SK-N-SH (cell line): ENCODE measurements at regions not wholly inside any gene's neighbourhood (a gene's known extent, or its start where the extent isn't known, plus 50 kb on each side); places are given as distances from the start of the nearest gene placed in this dataset.

ENCODE experiments used
- CTCF ChIA-PET: fragments of 300-600, 350-600 bp; formaldehyde crosslinking; extraction: SDS; loops from one replicate; lab custom pipeline; 2021; lab: Yijun Ruan, JAX
- POLR2A ChIA-PET: fragments of 350-600 bp; sonication (Branson Sonifier 250); formaldehyde crosslinking; extraction: SDS; loops from one replicate; lab custom pipeline; 2020; ENCODE audit warnings: antibody characterized with exemption, inconsistent platforms; lab: Yijun Ruan, JAX
- DNase-seq: peaks from one replicate; pipeline ENCODE4 v3.0.0; 2012
- H2AFZ ChIP-seq: fragments of 200-600 bp; sonication (generic); 2 replicates; pipeline ENCODE4 v1.8.1; 2016; ENCODE audit warnings: antibody characterized with exemption, mild to moderate bottlenecking, low read depth
- H3F3A ChIP-seq: fragments of 200-600 bp; sonication (generic); replicated peaks from 2 replicates; pipeline ENCODE3; 2016; ENCODE audit warnings: antibody characterized with exemption, mild to moderate bottlenecking; ENCODE audit not compliant: insufficient read depth
- H3K27ac ChIP-seq, 2 experiments: fragments of 200-500 bp in 1 of 2; fragments of 200-600 bp in 1 of 2; sonication (Bioruptor generic) in 1 of 2; sonication (generic), shearing (Covaris generic) in 1 of 2; 2 replicates each; pipeline versions ENCODE4 v1.5.1 to v1.6.1; 2014 to 2016; ENCODE audit warnings: low read depth in 2 of 2, inconsistent platforms in 1 of 2, low read length in 1 of 2, mild to moderate bottlenecking in 1 of 2, mixed read lengths in 1 of 2
- H3K27me3 ChIP-seq: fragments of 200-600 bp; sonication (generic), shearing (Covaris generic); 2 replicates; pipeline ENCODE4 v1.6.1; 2016; ENCODE audit warnings: mixed run types; ENCODE audit not compliant: insufficient read depth
- H3K36me3 ChIP-seq, 2 experiments: fragments of 200-500 bp in 1 of 2; fragments of 200-600 bp in 1 of 2; sonication (Bioruptor generic) in 1 of 2; sonication (generic) in 1 of 2; replicated peaks in 1 of 2; 2 replicates each; pipeline versions ENCODE3 to v1.5.1; 2014 to 2016; ENCODE audit warnings: low read length in 1 of 2, mild to moderate bottlenecking in 1 of 2; ENCODE audit not compliant: insufficient read depth in 2 of 2, control insufficient read depth in 1 of 2
- H3K4me1 ChIP-seq, 2 experiments: fragments of 200-500 bp in 1 of 2; fragments of 200-600 bp in 1 of 2; sonication (Bioruptor generic) in 1 of 2; sonication (generic), shearing (Covaris generic) in 1 of 2; 2 replicates each; pipeline versions ENCODE4 v1.5.1 to v1.6.1; 2014 to 2016; ENCODE audit warnings: low read depth in 1 of 2, low read length in 1 of 2, mixed run types in 1 of 2; ENCODE audit not compliant: insufficient read depth in 2 of 2, control insufficient read depth in 1 of 2
- H3K4me2 ChIP-seq: fragments of 200-600 bp; sonication (generic), shearing (Covaris generic); 2 replicates; pipeline ENCODE4 v1.6.1; 2017; ENCODE audit warnings: mixed run types
- H3K4me3 ChIP-seq, 2 experiments: fragments of 200-500 bp in 1 of 2; fragments of 200-600 bp in 1 of 2; sonication (Bioruptor generic) in 1 of 2; sonication (generic), shearing (Covaris generic) in 1 of 2; 2 replicates each; pipeline versions ENCODE4 v1.5.1 to v1.8.1; 2014 to 2016; ENCODE audit warnings: low read depth in 2 of 2, inconsistent platforms in 1 of 2, low read length in 1 of 2, mild to moderate bottlenecking in 1 of 2, mixed read lengths in 1 of 2, moderate library complexity in 1 of 2
- H3K79me2 ChIP-seq: fragments of 200-600 bp; sonication (generic); 2 replicates; pipeline ENCODE4 v1.8.1; 2017; ENCODE audit warnings: mild to moderate bottlenecking; ENCODE audit not compliant: insufficient read depth
- H3K9ac ChIP-seq: fragments of 200-600 bp; sonication (generic); 2 replicates; pipeline ENCODE4 v1.6.1; 2017; ENCODE audit warnings: mixed run types
- H3K9me2 ChIP-seq: fragments of 200-600 bp; sonication (generic); 2 replicates; pipeline ENCODE4 v1.6.1; 2017; ENCODE audit warnings: mixed run types
- H3K9me3 ChIP-seq: fragments of 200-600 bp; sonication (generic); 2 replicates; pipeline ENCODE4 v1.6.1; 2017; ENCODE audit warnings: mixed run types, mild to moderate bottlenecking, moderate library complexity
- H4K20me1 ChIP-seq: fragments of 200-600 bp; sonication (generic); 2 replicates; pipeline ENCODE4 v1.6.1; 2017; ENCODE audit warnings: mild to moderate bottlenecking, mixed run types; ENCODE audit not compliant: insufficient read depth
- ELF1 ChIP-seq: IDR thresholded peaks from 2 replicates; pipeline ENCODE4 v1.4.0; 2012
- EP300 ChIP-seq, 2 experiments: IDR thresholded peaks; 2 replicates each; pipeline versions ENCODE4 v1.4.0 to v1.6.1; 2012; ENCODE audit warnings: borderline replicate concordance in 1 of 2, low read depth in 1 of 2, low read length in 1 of 2
- EZH2phosphoT487 ChIP-seq: fragments of 200-600 bp; sonication (generic); IDR thresholded peaks from 2 replicates; pipeline ENCODE4 v1.6.1; 2017; ENCODE audit warnings: low read depth, mixed run types, mild to moderate bottlenecking, antibody characterized with exemption, moderate library complexity, borderline replicate concordance
- FOSL2 ChIP-seq: IDR thresholded peaks from 2 replicates; pipeline ENCODE4 v1.4.0; 2012; ENCODE audit warnings: low read depth, mild to moderate bottlenecking, moderate library complexity, borderline replicate concordance
- FOXJ3 ChIP-seq: sonication (generic); formaldehyde crosslinking; IDR thresholded peaks from 2 replicates; pipeline ENCODE4 v1.5.1; 2020; ENCODE audit warnings: mild to moderate bottlenecking, missing genetic modification reagents
- FOXM1 ChIP-seq: IDR thresholded peaks from 2 replicates; pipeline ENCODE4 v1.4.0; 2012; ENCODE audit warnings: low read depth, mild to moderate bottlenecking
- GABPA ChIP-seq: IDR thresholded peaks from 2 replicates; pipeline ENCODE4 v1.4.0; 2012; ENCODE audit warnings: low read depth, mild to moderate bottlenecking
- GATA2 ChIP-seq: sonication (generic); formaldehyde crosslinking; IDR thresholded peaks from 2 replicates; pipeline ENCODE4 v1.5.0; 2020; ENCODE audit warnings: mild to moderate bottlenecking, missing genetic modification reagents
- MEF2A ChIP-seq: IDR thresholded peaks from 2 replicates; pipeline ENCODE4 v1.4.0; 2012; ENCODE audit warnings: low read depth, borderline replicate concordance
- MXI1 ChIP-seq: IDR thresholded peaks from 2 replicates; pipeline ENCODE4 v1.6.1; 2012; ENCODE audit warnings: mild to moderate bottlenecking, low read depth, low read length, improper control_type of control experiment
- NFIC ChIP-seq: IDR thresholded peaks from 2 replicates; pipeline ENCODE4 v1.4.0; 2012; ENCODE audit warnings: borderline replicate concordance
- NRF1 ChIP-seq: IDR thresholded peaks from 2 replicates; pipeline ENCODE4 v1.6.1; 2012; ENCODE audit warnings: low read depth, mild to moderate bottlenecking, low read length
- POLR2AphosphoS5 ChIP-seq: IDR thresholded peaks from 2 replicates; pipeline ENCODE4 v1.6.1; 2012; ENCODE audit warnings: low read depth, low read length
- RAD21 ChIP-seq: IDR thresholded peaks from 2 replicates; pipeline ENCODE4 v1.6.1; 2012; ENCODE audit warnings: mild to moderate bottlenecking, low read length
- RCOR1 ChIP-seq: fragments of 150-350 bp; IDR thresholded peaks from 2 replicates; pipeline ENCODE4 v1.6.1; 2017; ENCODE audit warnings: antibody characterized with exemption, low read length
- RFX5 ChIP-seq: IDR thresholded peaks from 2 replicates; pipeline ENCODE4 v1.6.1; 2012; ENCODE audit warnings: mild to moderate bottlenecking, improper control_type of control experiment, low read length
- RXRA ChIP-seq: IDR thresholded peaks from 2 replicates; pipeline ENCODE4 v1.4.0; 2012; ENCODE audit warnings: low read depth, mild to moderate bottlenecking, borderline replicate concordance
- SIN3A ChIP-seq: IDR thresholded peaks from 2 replicates; pipeline ENCODE4 v1.6.1; 2012; ENCODE audit warnings: low read depth, mild to moderate bottlenecking, low read length, moderate library complexity, borderline replicate concordance
- TCF12 ChIP-seq: IDR thresholded peaks from 2 replicates; pipeline ENCODE4 v1.4.0; 2012
- WGBS: methylation state at CpG from one replicate; pipeline ENCODE4 v1.1.6; 2017; ENCODE audit warnings: low lambda C conversion rate; 5-methylcytosine and 5-hydroxymethylcytosine counted together
- TF ChIP-seq, protein P1 (sequence below): IDR thresholded peaks from 2 replicates; pipeline ENCODE4 v1.6.1; 2012; ENCODE audit warnings: mild to moderate bottlenecking, low read depth, low read length, moderate library complexity
- TF ChIP-seq, protein P2 (sequence below): IDR thresholded peaks from 2 replicates; pipeline ENCODE4; 2012
- TF ChIP-seq, protein P3 (sequence below): IDR thresholded peaks from 2 replicates; pipeline ENCODE4 v1.4.0; 2012; ENCODE audit warnings: low read depth, borderline replicate concordance
- TF ChIP-seq, protein P4 (sequence below): fragments of 150-350 bp; IDR thresholded peaks from 2 replicates; pipeline ENCODE4 v1.6.1; 2016; ENCODE audit warnings: mild to moderate bottlenecking, low read depth, low read length
- TF ChIP-seq, protein P5 (sequence below): IDR thresholded peaks from 2 replicates; pipeline ENCODE4 v1.4.0; 2012; ENCODE audit warnings: low read depth

DNA sequence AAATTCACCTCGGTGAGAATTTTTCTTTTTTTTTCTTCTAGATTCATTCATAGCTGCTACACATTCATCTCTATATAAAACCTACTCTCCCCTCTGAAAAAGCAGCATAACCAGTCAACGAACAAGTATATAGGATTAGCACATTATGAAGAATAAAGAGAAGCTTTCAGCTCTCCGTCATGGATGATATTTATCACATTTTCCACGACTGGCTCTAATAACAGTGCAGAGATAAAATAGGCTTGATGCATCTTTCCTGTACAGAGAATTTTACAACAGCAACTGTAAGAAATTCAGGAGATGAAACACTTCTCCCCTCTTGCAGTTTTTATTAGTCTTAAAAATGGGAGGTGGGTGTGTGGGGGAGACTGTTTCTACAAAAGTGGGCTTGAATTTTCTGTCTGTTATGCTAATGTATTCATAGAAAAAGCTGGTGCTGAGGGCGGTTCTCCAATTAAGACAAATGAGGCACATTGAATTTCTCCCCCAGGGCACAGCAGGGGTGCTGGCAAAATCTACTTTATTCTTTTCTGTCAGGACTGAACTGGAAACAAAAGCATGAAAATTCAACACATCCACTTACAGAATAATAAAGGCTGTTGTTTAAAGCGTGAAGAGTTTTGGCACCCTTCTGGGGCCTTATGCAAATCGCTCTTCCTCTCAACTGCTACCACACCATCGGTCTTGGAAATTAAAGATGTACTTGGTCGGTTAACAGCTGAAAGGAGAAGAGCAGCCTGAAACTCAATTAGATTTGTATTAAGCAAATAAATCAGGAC, 233.9 kb upstream of the ZNF608 start:
- no peaks in the 10 kb centered on the region for H3F3A ChIP-seq
- peak; percentile 58 for DNase-seq
- no peaks in the 10 kb centered on the region for H3K9me2 ChIP-seq
- no peaks in the 10 kb centered on the region for H3K9me3 ChIP-seq
- H3K9ac ChIP-seq: no peak overlapping the region
- no peak overlapping the region for H3K4me2 ChIP-seq
- WGBS: 50% methylated on average over 9 of the region's 9 CpGs
- H3K27ac ChIP-seq: peak overlapping the region in 1 of 2 experiments; percentile 95; a peak in 2 of 4 replicates
- H3K36me3 ChIP-seq: no peaks in the 10 kb centered on the region
- CTCF ChIA-PET: interaction anchor here (1.6 kb wide), 1 partner anchor 151 kb away, joined by 3 read pairs; no protein-coding TSS in a partner anchor
- POLR2A ChIA-PET: interaction anchor here (0.9 to 1.7 kb wide), 5 partner anchors 72 to 241 kb away, joined by 3 to 8 read pairs (median 6); no protein-coding TSS in a partner anchor
- H3K4me3 ChIP-seq: no peak overlapping the region; a peak in 1 of 4 replicates
- no peaks in the 10 kb centered on the region for H3K79me2 ChIP-seq
- TF ChIP-seq ELF1 (no peak), NRF1 (no peak), EZH2phosphoT487 (no peak), TCF12 (no peak), GATA2 (CRISPR knock-in tag) (peak; percentile 64), FOSL2 (no peak), NFIC (no peak), MEF2A (no peak), EP300 (IDR thresholded peaks at IDR 0.05; ENCODE audit: borderline replicate concordance in 1 of 2, low read depth in 1 of 2, low read length in 1 of 2) (peak in 1 of 2 experiments; percentile 59; a peak in 2 of 4 replicates), GABPA (no peak), POLR2AphosphoS5 (no peak), RFX5 (no peak), FOXJ3 (CRISPR knock-in tag) (0 out of 2 replicates have a peak, but pooled peaks have one; percentile 39), FOXM1 (no peak), MXI1 (no peak), RAD21 (peak; percentile 25; the same call in 1 of the 2 replicates), SIN3A (no peak), RCOR1 (peak; percentile 42), RXRA (no peak)
- TF ChIP-seq, protein P1, sequence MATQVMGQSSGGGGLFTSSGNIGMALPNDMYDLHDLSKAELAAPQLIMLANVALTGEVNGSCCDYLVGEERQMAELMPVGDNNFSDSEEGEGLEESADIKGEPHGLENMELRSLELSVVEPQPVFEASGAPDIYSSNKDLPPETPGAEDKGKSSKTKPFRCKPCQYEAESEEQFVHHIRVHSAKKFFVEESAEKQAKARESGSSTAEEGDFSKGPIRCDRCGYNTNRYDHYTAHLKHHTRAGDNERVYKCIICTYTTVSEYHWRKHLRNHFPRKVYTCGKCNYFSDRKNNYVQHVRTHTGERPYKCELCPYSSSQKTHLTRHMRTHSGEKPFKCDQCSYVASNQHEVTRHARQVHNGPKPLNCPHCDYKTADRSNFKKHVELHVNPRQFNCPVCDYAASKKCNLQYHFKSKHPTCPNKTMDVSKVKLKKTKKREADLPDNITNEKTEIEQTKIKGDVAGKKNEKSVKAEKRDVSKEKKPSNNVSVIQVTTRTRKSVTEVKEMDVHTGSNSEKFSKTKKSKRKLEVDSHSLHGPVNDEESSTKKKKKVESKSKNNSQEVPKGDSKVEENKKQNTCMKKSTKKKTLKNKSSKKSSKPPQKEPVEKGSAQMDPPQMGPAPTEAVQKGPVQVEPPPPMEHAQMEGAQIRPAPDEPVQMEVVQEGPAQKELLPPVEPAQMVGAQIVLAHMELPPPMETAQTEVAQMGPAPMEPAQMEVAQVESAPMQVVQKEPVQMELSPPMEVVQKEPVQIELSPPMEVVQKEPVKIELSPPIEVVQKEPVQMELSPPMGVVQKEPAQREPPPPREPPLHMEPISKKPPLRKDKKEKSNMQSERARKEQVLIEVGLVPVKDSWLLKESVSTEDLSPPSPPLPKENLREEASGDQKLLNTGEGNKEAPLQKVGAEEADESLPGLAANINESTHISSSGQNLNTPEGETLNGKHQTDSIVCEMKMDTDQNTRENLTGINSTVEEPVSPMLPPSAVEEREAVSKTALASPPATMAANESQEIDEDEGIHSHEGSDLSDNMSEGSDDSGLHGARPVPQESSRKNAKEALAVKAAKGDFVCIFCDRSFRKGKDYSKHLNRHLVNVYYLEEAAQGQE: no peak
- TF ChIP-seq, protein P2, sequence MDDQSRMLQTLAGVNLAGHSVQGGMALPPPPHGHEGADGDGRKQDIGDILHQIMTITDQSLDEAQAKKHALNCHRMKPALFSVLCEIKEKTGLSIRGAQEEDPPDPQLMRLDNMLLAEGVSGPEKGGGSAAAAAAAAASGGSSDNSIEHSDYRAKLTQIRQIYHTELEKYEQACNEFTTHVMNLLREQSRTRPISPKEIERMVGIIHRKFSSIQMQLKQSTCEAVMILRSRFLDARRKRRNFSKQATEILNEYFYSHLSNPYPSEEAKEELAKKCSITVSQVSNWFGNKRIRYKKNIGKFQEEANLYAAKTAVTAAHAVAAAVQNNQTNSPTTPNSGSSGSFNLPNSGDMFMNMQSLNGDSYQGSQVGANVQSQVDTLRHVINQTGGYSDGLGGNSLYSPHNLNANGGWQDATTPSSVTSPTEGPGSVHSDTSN: no peak
- TF ChIP-seq, protein P3, sequence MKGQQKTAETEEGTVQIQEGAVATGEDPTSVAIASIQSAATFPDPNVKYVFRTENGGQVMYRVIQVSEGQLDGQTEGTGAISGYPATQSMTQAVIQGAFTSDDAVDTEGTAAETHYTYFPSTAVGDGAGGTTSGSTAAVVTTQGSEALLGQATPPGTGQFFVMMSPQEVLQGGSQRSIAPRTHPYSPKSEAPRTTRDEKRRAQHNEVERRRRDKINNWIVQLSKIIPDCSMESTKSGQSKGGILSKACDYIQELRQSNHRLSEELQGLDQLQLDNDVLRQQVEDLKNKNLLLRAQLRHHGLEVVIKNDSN: no peak
- TF ChIP-seq, protein P4, sequence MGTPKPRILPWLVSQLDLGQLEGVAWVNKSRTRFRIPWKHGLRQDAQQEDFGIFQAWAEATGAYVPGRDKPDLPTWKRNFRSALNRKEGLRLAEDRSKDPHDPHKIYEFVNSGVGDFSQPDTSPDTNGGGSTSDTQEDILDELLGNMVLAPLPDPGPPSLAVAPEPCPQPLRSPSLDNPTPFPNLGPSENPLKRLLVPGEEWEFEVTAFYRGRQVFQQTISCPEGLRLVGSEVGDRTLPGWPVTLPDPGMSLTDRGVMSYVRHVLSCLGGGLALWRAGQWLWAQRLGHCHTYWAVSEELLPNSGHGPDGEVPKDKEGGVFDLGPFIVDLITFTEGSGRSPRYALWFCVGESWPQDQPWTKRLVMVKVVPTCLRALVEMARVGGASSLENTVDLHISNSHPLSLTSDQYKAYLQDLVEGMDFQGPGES: no peak
- TF ChIP-seq, protein P5, sequence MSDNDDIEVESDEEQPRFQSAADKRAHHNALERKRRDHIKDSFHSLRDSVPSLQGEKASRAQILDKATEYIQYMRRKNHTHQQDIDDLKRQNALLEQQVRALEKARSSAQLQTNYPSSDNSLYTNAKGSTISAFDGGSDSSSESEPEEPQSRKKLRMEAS: no peak
- H4K20me1 ChIP-seq: no peaks in the 10 kb centered on the region
- peaks cover 3 to 20% of the 10 kb centered on the region in 2 experiments; a peak in 3 of 4 replicates for H3K4me1 ChIP-seq
- 0 out of 2 replicates have a peak overlapping the region, but pooled peaks have one; percentile 17 for H2AFZ ChIP-seq
- no peaks in the 10 kb centered on the region for H3K27me3 ChIP-seq
